NB4 (cell line): ENCODE measurements at regions not wholly inside any gene's neighbourhood (a gene's known extent, or its start where the extent isn't known, plus 50 kb on each side); places are given as distances from the start of the nearest gene placed in this dataset.

ENCODE experiments used
- POLR2A ChIP-seq: IDR thresholded peaks from 2 replicates; pipeline ENCODE4 v1.6.1; 2011; ENCODE audit warnings: mild to moderate bottlenecking; ENCODE audit not compliant: insufficient read length; ENCODE audit errors: extremely low read depth
- TF ChIP-seq, protein P1 (sequence below): IDR thresholded peaks from one replicate; pipeline ENCODE4 v1.5.1; 2012; ENCODE audit warnings: low read depth, low read length
- TF ChIP-seq, protein P2 (sequence below): IDR thresholded peaks from 2 replicates; pipeline ENCODE4 v1.6.1; 2011; ENCODE audit warnings: low read depth, low read length

DNA sequence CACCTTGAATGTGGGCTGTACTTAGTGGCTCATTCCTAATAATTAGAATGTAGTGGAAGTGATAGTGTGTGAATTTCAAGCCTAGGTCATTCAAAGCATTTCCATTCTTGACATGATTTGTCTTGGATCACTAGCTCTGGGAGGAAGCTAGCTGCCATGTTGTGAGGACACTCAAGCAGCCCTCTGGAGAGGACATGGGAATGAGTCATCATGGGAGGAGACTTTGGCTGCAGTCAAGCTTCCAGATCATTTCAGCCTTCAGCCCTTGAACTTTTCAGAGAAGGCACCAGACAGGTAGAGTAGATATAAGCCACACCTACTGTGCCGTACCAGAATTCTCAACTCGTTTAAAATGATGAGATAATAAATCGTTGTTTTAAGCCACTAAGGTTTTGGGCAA, 506.9 kb downstream of the ZNF608 start:
- TF ChIP-seq, protein P1, sequence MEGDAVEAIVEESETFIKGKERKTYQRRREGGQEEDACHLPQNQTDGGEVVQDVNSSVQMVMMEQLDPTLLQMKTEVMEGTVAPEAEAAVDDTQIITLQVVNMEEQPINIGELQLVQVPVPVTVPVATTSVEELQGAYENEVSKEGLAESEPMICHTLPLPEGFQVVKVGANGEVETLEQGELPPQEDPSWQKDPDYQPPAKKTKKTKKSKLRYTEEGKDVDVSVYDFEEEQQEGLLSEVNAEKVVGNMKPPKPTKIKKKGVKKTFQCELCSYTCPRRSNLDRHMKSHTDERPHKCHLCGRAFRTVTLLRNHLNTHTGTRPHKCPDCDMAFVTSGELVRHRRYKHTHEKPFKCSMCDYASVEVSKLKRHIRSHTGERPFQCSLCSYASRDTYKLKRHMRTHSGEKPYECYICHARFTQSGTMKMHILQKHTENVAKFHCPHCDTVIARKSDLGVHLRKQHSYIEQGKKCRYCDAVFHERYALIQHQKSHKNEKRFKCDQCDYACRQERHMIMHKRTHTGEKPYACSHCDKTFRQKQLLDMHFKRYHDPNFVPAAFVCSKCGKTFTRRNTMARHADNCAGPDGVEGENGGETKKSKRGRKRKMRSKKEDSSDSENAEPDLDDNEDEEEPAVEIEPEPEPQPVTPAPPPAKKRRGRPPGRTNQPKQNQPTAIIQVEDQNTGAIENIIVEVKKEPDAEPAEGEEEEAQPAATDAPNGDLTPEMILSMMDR = no peak
- TF ChIP-seq POLR2A = no peak
- TF ChIP-seq, protein P2, sequence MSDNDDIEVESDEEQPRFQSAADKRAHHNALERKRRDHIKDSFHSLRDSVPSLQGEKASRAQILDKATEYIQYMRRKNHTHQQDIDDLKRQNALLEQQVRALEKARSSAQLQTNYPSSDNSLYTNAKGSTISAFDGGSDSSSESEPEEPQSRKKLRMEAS = no peak
